ENCODE measurements at regions not wholly inside any gene's neighbourhood (a gene's known extent, or its start where the extent isn't known, plus 50 kb on each side); places are given as distances from the start of the nearest gene placed in this dataset.

DNA sequence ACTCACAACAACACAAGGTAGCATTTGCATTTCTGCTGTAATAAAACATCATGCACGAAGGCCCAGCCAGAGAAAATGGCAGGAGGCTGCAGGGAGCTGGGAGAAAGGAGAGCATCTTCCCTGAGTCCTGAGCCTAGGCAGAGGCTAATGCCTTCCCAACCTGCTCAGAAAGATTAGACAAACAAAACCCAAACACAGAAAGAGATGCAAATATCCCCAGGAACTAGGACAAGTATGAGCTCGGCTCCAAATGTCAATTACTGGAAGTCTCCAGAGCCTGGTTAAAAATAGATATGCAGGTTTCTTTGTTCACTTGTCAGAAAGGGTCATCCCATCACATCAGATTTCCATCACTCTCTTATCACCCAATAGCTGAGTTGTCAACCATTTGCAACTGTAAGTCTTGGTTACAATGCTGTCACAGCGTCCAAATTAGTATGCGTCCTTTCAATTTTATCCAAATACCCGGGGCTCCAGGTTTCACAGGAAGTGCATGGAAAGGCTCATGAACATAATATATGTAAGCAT lies 316.5 kb upstream of the CELF2 start:
- Histone ChIP-seq H3K4me2 (ENCODE audit: low read length) (no peak overlapping the region), H3K9me2 (ENCODE audit: insufficient read depth) (no peaks in the 10 kb centered on the region), H3K9ac (ENCODE audit: low read length) (no peak overlapping the region), H4K20me1 (ENCODE audit: insufficient read depth) (no peaks in the 10 kb centered on the region), H3K27ac (ENCODE audit: low read depth, low read length) (no peak overlapping the region), H3K4me3 (replicated peaks in 1 of 2; ENCODE audit: low read depth in 1 of 2, low read length in 2 of 2) (no peak overlapping the region), H3K9me3 (ENCODE audit: control insufficient read depth in 1 of 2, insufficient read depth in 1 of 2, low read depth in 1 of 2, low read length in 2 of 2) (peaks cover 21 to 23% of the 10 kb centered on the region in 2 experiments; a peak in 2 of 4 replicates), H3K36me3 (ENCODE audit: control insufficient read depth in 1 of 2, insufficient read depth in 2 of 2, low read length in 2 of 2) (no peaks in the 10 kb centered on the region), H2AFZ (ENCODE audit: low read depth, low read length, poor library complexity, severe bottlenecking) (no peak overlapping the region), H3K27me3 (ENCODE audit: insufficient read depth, low read length) (no peaks in the 10 kb centered on the region), H3K79me2 (ENCODE audit: insufficient read depth, low read length) (no peaks in the 10 kb centered on the region), H3K4me1 (ENCODE audit: control insufficient read depth in 1 of 2, insufficient read depth in 2 of 2, low read length in 2 of 2) (no peaks in the 10 kb centered on the region)
- RAD21 ChIA-PET (ENCODE audit: low non-redundant PET in 1 of 2, low total read pairs in 2 of 2, uncharacterized antibody in 2 of 2, unreplicated experiment in 2 of 2): no interaction called here
- DNase-seq (ENCODE audit: low read depth, low spot score) (no peak), ATAC-seq (no peak)
- BruUV-seq (replicated peaks): no TSS peak
- intact Hi-C loops (cut with micrococcal nuclease): no loop called here
- POLR2A ChIA-PET: no interaction called here
- CTCF ChIA-PET: no interaction called here
- TF ChIP-seq POLR2A (IDR thresholded peaks at IDR 0.05; ENCODE audit: borderline replicate concordance, extremely low read depth, insufficient read depth, insufficient read length) (no peak), ZFX (IDR thresholded peaks at IDR 0.05) (no peak), YY1 (IDR thresholded peaks at IDR 0.05; ENCODE audit: extremely low read depth, insufficient replicate concordance, low read depth, low read length) (no peak), JUND (IDR thresholded peaks at IDR 0.05) (no peak), POLR2AphosphoS5 (IDR thresholded peaks at IDR 0.05; ENCODE audit: low read depth, low read length) (no peak), ZBTB33 (IDR thresholded peaks at IDR 0.05; ENCODE audit: extremely low read depth, insufficient replicate concordance, low read length) (no peak), CEBPB (IDR thresholded peaks at IDR 0.05; ENCODE audit: low read depth) (no peak), TCF7L2 (IDR thresholded peaks at IDR 0.05; ENCODE audit: borderline replicate concordance, extremely low read depth, insufficient read depth, insufficient read length) (no peak), EZH2phosphoT487 (IDR thresholded peaks at IDR 0.05; ENCODE audit: borderline replicate concordance) (no peak), ZNF274 (IDR thresholded peaks at IDR 0.05; ENCODE audit: low read depth, low read length) (no peak), EZH2 (IDR thresholded peaks at IDR 0.05) (no peak), SIN3A (IDR thresholded peaks at IDR 0.05; ENCODE audit: low read depth) (no peak), FOSL1 (IDR thresholded peaks at IDR 0.05; ENCODE audit: low read depth) (no peak), SRF (IDR thresholded peaks at IDR 0.05; ENCODE audit: low read depth) (no peak), EGR1 (IDR thresholded peaks at IDR 0.05; ENCODE audit: low read depth) (no peak)
- TF ChIP-seq, protein P1, sequence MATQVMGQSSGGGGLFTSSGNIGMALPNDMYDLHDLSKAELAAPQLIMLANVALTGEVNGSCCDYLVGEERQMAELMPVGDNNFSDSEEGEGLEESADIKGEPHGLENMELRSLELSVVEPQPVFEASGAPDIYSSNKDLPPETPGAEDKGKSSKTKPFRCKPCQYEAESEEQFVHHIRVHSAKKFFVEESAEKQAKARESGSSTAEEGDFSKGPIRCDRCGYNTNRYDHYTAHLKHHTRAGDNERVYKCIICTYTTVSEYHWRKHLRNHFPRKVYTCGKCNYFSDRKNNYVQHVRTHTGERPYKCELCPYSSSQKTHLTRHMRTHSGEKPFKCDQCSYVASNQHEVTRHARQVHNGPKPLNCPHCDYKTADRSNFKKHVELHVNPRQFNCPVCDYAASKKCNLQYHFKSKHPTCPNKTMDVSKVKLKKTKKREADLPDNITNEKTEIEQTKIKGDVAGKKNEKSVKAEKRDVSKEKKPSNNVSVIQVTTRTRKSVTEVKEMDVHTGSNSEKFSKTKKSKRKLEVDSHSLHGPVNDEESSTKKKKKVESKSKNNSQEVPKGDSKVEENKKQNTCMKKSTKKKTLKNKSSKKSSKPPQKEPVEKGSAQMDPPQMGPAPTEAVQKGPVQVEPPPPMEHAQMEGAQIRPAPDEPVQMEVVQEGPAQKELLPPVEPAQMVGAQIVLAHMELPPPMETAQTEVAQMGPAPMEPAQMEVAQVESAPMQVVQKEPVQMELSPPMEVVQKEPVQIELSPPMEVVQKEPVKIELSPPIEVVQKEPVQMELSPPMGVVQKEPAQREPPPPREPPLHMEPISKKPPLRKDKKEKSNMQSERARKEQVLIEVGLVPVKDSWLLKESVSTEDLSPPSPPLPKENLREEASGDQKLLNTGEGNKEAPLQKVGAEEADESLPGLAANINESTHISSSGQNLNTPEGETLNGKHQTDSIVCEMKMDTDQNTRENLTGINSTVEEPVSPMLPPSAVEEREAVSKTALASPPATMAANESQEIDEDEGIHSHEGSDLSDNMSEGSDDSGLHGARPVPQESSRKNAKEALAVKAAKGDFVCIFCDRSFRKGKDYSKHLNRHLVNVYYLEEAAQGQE (IDR thresholded peaks at IDR 0.05; ENCODE audit: low read depth): no peak
- TF ChIP-seq, protein P2, sequence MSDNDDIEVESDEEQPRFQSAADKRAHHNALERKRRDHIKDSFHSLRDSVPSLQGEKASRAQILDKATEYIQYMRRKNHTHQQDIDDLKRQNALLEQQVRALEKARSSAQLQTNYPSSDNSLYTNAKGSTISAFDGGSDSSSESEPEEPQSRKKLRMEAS (IDR thresholded peaks at IDR 0.05): no peak

Measured in HCT116 (cell line).